ENCODE measurements at regions not wholly inside any gene's neighbourhood (a gene's known extent, or its start where the extent isn't known, plus 50 kb on each side); places are given as distances from the start of the nearest gene placed in this dataset.

GRCh38 chr7:115600207-115600606 lies 430.4 kb downstream of the TFEC start:
- no peak for TF ChIP-seq CTCF (conservative IDR thresholded peaks at IDR 0.05; ENCODE audit: low read depth, low read length)
- TF ChIP-seq RAD21 (IDR thresholded peaks at IDR 0.05; ENCODE audit: low read length): no peak
- TF ChIP-seq BHLHE40 (IDR thresholded peaks at IDR 0.05; ENCODE audit: low read depth, low read length): no peak
- TF ChIP-seq MXI1 (IDR thresholded peaks at IDR 0.05; ENCODE audit: borderline replicate concordance, low read depth, low read length): no peak
- TF ChIP-seq RFX5 (IDR thresholded peaks at IDR 0.05; ENCODE audit: low read depth, low read length): no peak
- TF ChIP-seq POLR2A (IDR thresholded peaks at IDR 0.05; ENCODE audit: low read depth, low read length): no peak
- no peak for TF ChIP-seq MAZ (IDR thresholded peaks at IDR 0.05; ENCODE audit: borderline replicate concordance, low read depth, low read length)
- TF ChIP-seq FOS (IDR thresholded peaks at IDR 0.05; ENCODE audit: low read depth, low read length): no peak
- TF ChIP-seq CEBPB (IDR thresholded peaks at IDR 0.05; ENCODE audit: low read depth, low read length): no peak
- TF ChIP-seq CHD1 (IDR thresholded peaks at IDR 0.05; ENCODE audit: low read depth, low read length): no peak
- TF ChIP-seq USF2 (IDR thresholded peaks at IDR 0.05; ENCODE audit: low read depth, low read length): no peak
- no peak for TF ChIP-seq SMC3 (IDR thresholded peaks at IDR 0.05; ENCODE audit: low read depth, low read length)
- no peak for TF ChIP-seq MAFK (IDR thresholded peaks at IDR 0.05; ENCODE audit: low read depth, low read length)
- TF ChIP-seq NFE2L2 (IDR thresholded peaks at IDR 0.05; ENCODE audit: low read depth, low read length): no peak
